HG02938 (cell line): ENCODE measurements at regions not wholly inside any gene's neighbourhood (a gene's known extent, or its start where the extent isn't known, plus 50 kb on each side); places are given as distances from the start of the nearest gene placed in this dataset.

Experiments
- ATAC-seq: cut with Tn5 transposase; IDR thresholded peaks from one replicate; pipeline ENCODE4 v1.9.1; 2021; ENCODE audit warnings: mild to moderate bottlenecking, moderate library complexity; ENCODE audit not compliant: unreplicated experiment

DNA sequence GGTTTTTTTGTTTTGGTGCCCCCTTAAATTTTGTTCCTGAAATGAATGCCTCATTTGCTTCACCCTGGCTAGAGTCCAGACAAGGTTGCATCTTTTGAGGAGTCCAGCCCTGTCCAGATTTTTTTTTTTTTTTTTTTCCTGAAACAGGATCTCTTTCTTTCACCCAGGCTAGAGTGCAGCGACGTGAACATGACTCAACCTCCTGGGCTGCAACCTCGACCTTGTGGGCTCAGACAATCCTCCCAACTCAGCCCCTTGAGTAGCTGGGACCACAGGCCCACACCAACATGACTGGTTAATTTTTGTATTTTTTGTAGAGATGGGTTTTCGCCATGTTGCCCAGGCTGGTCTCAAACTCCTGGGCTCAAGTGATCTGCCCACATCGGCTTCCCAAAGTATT is 469.0 kb upstream of the BRINP1 start:
- ATAC-seq = no peak

DNA sequence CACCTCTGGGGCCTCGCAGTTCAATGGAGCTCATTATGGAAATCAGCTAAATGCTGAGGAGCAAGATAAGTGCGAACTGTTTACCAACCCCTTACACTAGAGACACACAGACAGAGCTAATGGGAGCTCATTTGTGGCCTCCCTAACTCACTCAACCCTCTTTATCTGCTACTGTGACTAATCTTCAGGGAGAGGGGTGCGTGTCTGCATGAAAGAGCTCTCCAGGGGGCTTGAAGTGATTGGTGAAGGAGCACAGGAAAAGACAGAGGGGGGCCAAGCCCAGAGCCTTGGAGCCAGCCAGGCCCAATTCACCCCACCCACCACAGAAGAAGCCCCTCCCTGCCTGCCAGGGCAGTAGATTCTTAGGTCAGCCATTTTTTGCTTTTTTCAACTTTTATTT is 466.8 kb upstream of the BRINP1 start:
- ATAC-seq = no peak

DNA sequence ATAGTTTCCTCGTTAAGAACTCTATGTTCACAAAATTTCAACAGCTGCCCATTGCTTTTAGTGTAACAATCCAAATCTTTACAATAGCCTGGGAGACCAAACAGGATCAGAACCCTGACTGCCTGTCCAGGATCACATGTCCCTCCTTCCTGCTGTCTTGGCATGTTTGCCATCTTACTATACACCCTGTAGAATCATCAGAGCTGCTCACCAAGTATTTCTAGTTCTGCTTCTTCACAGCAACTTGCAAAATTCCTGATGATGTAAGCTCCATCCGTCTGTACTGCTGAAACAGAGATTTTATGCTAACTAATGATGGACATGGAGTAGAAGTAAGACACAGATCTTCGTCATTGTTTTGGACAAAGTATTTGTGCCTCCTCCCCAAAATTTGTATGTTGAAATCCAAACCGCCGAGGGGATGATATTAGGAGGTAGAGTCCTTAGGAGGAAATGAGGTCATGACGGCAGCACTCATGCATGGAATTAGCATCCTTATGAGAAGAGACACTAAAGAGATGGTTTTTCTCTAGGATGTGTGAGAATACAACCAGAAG is 464.9 kb upstream of the BRINP1 start:
- ATAC-seq = no peak

DNA sequence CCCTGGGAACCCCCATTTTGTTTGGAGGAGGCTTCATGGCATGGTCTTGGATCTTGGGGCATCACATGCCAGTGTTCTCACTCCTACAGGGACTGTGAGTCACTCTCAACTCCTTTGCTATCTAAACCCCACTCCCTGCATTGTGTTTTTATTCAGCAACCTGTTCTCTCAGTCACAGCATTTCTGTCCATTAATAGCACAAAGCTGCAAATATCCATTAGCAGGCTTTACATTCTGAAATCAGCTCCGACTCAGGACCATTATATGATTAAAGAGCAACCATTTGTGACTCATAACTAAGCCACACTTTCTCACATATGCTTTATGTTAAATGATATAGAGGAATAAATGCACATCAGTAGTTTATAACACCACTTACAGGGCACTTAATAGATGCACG is 462.1 kb upstream of the BRINP1 start:
- ATAC-seq = no peak

DNA sequence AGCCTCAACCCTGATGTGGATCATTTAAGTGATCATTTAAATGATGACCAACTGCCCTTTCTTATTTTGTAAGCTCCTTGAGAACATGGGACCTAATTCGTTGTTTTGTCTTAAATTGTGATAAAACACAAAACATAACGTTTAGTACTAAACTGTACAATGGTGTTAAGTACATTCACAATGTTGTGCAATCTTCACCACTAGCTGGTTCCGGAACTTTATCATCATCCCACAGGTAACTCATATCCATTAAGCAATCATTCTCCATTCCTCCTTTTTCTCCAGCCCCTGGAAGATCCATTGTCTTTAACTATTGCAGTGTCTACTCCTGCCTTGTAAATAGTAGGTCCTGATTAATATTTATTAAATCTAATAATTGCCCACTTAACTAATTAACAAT is 460.5 kb upstream of the BRINP1 start:
- ATAC-seq = no peak

- no peak for ATAC-seq
These were observed 460.0 kb upstream of the BRINP1 start for GRCh38 chr9:119829186-119829585.

DNA sequence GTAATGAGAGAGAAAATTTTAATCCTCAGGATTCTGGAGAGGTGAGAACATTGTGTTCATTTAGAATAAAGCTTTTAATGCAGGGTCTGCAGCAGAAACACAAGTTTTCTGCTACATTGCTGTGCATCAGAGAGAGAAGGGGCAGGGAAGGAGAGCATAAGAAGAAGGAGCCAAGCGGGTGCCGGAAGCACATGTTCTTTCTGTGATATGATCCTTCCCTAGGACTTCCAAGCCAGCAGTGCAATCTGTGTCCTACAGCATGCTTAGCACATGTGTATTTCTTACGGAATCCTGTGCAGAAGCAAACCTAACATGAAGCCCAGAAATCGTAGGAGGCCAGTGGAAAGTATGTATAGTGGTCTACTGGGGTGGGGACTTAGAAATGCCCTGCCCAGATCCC is 458.3 kb upstream of the BRINP1 start:
- no peak for ATAC-seq

DNA sequence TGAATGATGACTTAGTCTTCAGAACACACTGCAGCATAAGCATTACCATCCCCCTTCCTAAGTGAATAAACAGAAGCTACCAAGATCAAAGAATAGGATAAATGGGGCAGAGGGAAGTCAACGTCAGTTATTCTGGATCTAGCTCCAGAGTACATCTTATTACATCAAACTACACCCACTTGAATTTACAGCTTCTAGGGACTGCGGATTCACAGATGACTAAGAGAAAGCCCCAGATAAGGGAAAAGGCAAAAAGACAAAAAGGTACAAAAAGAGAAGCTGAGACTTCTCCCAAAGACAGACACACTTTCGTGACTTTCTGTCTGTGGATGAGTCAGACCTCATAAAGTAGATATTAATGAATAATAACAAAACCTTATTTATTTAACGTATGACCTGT is 457.9 kb upstream of the BRINP1 start:
- ATAC-seq = no peak

DNA sequence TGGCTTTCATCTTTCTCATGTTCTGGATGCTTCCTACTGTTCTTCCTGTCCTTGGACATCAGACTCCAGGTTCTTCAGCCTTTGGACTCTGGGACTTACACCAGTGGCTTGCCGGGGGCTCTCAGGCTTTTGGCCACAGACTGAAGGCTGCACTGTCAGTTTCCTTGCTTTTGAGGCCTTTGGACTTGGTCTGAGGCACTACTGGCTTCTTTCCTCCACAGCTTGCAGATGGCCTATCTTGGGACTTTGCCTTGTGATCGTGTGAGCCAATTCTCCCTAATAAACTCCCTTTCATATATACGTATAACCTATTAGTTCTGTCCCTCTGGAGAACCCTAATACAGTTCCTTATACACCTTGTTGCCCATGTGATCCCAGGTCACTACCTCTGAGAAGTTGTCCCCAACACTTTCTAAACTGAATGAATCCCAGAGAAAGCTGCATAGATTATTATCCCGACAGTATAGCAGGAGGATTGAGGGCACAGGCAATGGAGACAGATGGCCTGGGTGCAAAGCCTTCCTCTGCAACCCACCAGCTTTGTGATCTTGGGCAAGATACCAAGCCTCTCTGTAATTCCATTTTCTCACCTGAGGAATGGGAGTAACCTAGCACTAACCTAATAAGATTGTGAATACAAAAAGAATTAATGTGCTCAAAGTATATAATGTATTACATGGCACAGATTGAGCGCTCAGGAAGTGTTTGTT is 449.6 kb upstream of the BRINP1 start:
- no peak for ATAC-seq

GRCh38 chr9:119810645-119811429 is 441.6 kb upstream of the BRINP1 start:
- no peak for ATAC-seq

DNA sequence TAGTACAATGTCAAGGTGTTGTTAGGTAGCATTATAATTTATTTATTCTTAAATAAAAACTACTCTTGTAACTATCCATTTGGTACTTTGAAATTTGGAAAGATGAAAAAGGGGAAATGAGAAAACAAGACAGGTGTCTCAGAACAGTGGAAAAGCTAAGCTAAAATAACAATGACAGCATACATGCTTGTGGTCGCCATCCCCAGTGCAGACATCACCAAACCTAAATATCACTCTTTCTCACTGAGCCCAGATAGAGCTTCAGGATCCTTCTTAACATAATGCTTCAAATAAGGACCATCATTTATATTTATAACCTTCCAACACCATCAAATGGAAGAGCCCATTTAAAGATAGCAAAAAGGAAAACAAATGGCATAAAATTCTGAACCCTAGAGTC is 434.4 kb upstream of the BRINP1 start:
- ATAC-seq = no peak

GRCh38 chr9:119802621-119803020 is 433.4 kb upstream of the BRINP1 start:
- no peak for ATAC-seq

- no peak for ATAC-seq
These were observed 432.9 kb upstream of the BRINP1 start for GRCh38 chr9:119802133-119802532.

- no peak for ATAC-seq
These were observed 432.1 kb upstream of the BRINP1 start for GRCh38 chr9:119801311-119801710.

GRCh38 chr9:119795395-119795794 is 426.2 kb upstream of the BRINP1 start:
- ATAC-seq = no peak

- no peak for ATAC-seq
These were observed 425.6 kb upstream of the BRINP1 start for GRCh38 chr9:119794836-119795235.

GRCh38 chr9:119793218-119793617 is 424.0 kb upstream of the BRINP1 start:
- ATAC-seq = no peak

GRCh38 chr9:119792242-119792641 is 423.0 kb upstream of the BRINP1 start:
- ATAC-seq = peak; percentile 87

DNA sequence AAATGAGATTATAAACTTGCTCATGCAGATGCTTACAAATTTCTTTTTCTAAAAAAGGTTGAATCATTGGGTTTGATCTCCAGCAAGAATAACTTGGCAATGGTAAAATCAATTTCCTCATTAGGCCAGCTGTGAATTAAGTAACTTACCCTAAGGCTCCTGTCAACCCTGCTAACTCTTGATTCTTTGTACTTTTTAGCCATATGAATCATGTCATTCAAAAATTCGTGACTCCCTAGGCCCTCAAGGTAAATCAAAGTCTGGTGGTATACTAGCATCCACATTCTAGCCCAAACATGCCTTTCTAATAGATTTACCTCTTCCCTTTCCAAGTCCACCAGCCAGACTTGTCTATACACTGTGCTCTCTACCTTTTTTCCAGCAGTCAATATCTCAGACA is 420.8 kb upstream of the BRINP1 start:
- no peak for ATAC-seq

DNA sequence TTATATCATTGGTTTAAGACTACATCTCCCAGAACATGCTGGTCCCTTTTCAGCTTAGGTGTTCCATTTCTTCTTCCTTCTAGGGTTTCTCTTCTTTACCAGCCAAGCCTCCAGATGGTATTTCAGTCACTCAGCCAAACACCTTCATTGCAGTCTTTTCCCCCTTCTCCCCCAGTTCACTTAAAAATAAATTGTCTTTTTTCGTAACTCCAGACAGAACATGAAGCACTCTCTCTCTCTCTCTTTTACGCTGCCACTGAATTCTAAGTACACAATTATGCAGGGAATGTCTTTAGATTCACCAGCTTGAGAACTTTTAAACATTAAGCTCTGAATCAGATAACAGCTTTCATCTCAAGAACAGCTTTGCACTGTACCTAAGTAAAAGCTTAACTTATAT is 419.7 kb upstream of the BRINP1 start:
- no peak for ATAC-seq

GRCh38 chr9:119781886-119782285 is 412.7 kb upstream of the BRINP1 start:
- no peak for ATAC-seq

DNA sequence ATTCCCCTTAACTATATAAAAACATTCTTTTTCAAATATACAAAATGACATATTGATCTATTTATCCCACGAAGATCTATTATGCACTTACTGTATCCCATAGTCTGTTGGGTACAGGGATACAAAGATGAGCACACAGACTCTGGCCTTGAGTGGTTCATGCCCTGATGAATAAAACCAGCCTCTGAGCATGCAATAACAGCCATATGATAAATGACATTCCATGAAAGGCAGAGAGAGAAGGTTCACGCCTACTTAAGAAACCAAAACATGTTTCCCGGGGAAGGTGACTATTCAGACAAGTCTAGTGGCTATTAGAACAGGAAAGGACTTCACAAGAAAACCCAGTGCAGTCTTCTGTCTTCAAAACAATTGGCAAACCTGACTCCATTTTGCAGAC is 406.2 kb upstream of the BRINP1 start:
- no peak for ATAC-seq
